Lung (tissue), 11 donors: ENCODE measurements at regions not wholly inside any gene's neighbourhood (a gene's known extent, or its start where the extent isn't known, plus 50 kb on each side); places are given as distances from the start of the nearest gene placed in this dataset.

ENCODE experiments used
- ATAC-seq: fragments of 200-7000 bp; cut with Tn5 transposase; one replicate; pipeline ENCODE4 v1.9.1; 2020; ENCODE audit warnings: moderate number of reproducible peaks; ENCODE audit not compliant: insufficient read depth, low FRiP score
- DNase-seq, 3 donors: peaks; one replicate each; pipeline ENCODE4 v3.0.0-alpha.2; 2013 to 2017
- H3K27ac ChIP-seq, 2 donors: one replicate each; pipeline ENCODE4 v1.5.1; 2013; ENCODE audit warnings: mild to moderate bottlenecking in 2 of 2, moderate library complexity in 2 of 2, control low read depth in 1 of 2, inconsistent platforms in 1 of 2, low read depth in 1 of 2, low read length in 1 of 2
- H3K27me3 ChIP-seq, 3 donors: one replicate each; pipeline ENCODE4 v1.5.1; 2013; ENCODE audit warnings: low read length in 2 of 3; ENCODE audit not compliant: control insufficient read depth in 3 of 3, insufficient read depth in 3 of 3
- H3K36me3 ChIP-seq, 4 donors: one replicate each; pipeline ENCODE4 v1.5.1; 2013; ENCODE audit warnings: low read length in 4 of 4, mild to moderate bottlenecking in 1 of 4, moderate library complexity in 1 of 4; ENCODE audit not compliant: control insufficient read depth in 4 of 4, insufficient read depth in 4 of 4
- H3K4me1 ChIP-seq, 5 donors: one replicate each; pipeline ENCODE4 v1.5.1; 2013; ENCODE audit warnings: low read length in 5 of 5, mild to moderate bottlenecking in 2 of 5, moderate library complexity in 1 of 5; ENCODE audit not compliant: control insufficient read depth in 5 of 5, insufficient read depth in 5 of 5
- H3K4me3 ChIP-seq: one replicate; pipeline ENCODE4 v1.5.1; 2013; ENCODE audit warnings: mild to moderate bottlenecking, control low read depth, moderate library complexity
- H3K9ac ChIP-seq, 2 donors: one replicate each; pipeline ENCODE4 v1.5.1; 2013; ENCODE audit warnings: low read length in 2 of 2, control low read depth in 1 of 2; ENCODE audit not compliant: insufficient read depth in 1 of 2
- H3K9me3 ChIP-seq, 4 donors: one replicate each; pipeline ENCODE4 v1.5.1; 2013; ENCODE audit warnings: low read length in 3 of 4, mild to moderate bottlenecking in 1 of 4, moderate library complexity in 1 of 4; ENCODE audit not compliant: control insufficient read depth in 4 of 4, insufficient read depth in 3 of 4
- WGBS, 2 donors: extraction: QIAGEN DNeasy Blood & Tissue Kit; methylation state at CpG; one replicate each; pipeline ENCODE4 v1.1.7; 2013; 5-methylcytosine and 5-hydroxymethylcytosine counted together
- TF ChIP-seq, protein P1 (sequence below): IDR thresholded peaks from 2 replicates; pipeline ENCODE4 v1.5.1; 2012; ENCODE audit warnings: mild to moderate bottlenecking; ENCODE audit errors: control extremely low read depth, extremely low read depth
- donor health status: control.
- donor health status: control.
- donor health status: Bipolar disorder and iron deficiency.
- donor health status: healthy.
- donor health status: DM: yes; HTN: yes; CAD: no.

DNA sequence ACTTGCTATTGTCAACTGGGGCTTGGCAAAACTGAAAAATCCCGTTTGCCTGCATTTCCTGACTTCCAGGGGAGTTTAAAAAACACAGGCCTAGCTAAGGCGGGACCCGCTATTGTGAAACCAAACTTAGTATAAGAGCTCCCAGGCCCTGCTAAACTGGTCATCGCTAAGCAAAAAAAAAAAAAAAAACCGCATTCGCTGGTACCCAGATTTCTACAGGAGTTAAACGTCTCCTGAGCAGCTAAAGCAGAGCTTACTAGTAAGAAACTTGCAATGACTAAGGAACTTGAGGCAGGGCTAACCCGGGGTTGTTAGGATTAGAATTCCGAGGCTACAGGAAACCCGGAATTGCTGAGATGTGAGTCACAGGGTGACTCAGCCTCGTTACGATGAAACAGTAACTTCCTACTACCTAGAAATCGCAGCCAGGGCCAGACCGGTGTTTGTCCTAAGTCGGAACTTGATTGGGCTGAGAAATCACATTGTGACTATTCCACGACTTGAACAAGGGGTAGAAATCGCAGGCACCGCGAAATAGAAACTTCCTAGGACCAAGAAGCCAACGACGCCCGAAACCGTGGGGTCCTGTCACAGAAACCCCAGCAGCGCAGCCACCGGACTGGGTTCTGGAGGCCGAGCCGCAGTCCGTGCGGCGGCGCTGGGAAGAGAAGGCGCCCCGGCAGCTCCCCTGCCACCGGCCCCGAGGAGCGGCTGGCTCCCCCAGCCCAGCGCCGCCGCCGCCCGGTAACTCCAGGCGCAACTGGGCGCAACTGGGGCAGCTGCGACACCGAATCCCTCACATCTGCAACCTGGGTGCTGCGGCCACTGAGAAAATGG, 89.4 kb downstream of the ANXA2R start:
- ATAC-seq (peak; percentile 85), DNase-seq (peak; percentile 66 to 76 (median 74))
- peak overlapping the region in 1 of 2 donors; percentile 28 for H3K9ac ChIP-seq
- peaks cover 0 to 21% (median 0%) of the 10 kb centered on the region in 4 donors for H3K9me3 ChIP-seq
- H3K4me3 ChIP-seq: peak overlapping the region; percentile 56
- peak overlapping the region; percentile 86 to 99 for H3K27ac ChIP-seq
- peaks cover 0 to 22% (median 5%) of the 10 kb centered on the region in 5 donors for H3K4me1 ChIP-seq
- TF ChIP-seq, protein P1, sequence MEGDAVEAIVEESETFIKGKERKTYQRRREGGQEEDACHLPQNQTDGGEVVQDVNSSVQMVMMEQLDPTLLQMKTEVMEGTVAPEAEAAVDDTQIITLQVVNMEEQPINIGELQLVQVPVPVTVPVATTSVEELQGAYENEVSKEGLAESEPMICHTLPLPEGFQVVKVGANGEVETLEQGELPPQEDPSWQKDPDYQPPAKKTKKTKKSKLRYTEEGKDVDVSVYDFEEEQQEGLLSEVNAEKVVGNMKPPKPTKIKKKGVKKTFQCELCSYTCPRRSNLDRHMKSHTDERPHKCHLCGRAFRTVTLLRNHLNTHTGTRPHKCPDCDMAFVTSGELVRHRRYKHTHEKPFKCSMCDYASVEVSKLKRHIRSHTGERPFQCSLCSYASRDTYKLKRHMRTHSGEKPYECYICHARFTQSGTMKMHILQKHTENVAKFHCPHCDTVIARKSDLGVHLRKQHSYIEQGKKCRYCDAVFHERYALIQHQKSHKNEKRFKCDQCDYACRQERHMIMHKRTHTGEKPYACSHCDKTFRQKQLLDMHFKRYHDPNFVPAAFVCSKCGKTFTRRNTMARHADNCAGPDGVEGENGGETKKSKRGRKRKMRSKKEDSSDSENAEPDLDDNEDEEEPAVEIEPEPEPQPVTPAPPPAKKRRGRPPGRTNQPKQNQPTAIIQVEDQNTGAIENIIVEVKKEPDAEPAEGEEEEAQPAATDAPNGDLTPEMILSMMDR: no peak
- no peaks in the 10 kb centered on the region for H3K36me3 ChIP-seq
- peaks cover 0 to 83% (median 77%) of the 10 kb centered on the region in 3 donors for H3K27me3 ChIP-seq
- 2% methylated on average over 46 of the region's 46 CpGs for WGBS, 2 donors

DNA sequence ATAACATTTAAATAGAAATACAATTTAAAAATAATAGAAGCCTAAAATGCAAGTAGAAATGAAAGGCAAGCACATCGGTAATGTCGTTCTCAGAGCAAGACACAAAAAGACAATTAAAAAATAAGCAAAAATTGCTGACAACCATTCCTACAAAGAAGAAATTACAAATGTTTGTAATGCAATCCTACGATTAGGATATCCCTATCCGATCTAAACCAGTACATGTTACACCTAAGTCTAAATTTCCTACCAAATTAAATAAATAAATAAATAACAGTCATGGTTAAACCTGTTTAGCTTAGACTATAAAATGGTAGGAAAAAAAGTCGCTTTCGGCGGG, 90.0 kb downstream of the ANXA2R start:
- Histone ChIP-seq H3K9me3 (peaks cover 0 to 21% (median 0%) of the 10 kb centered on the region in 4 donors), H3K36me3 (no peaks in the 10 kb centered on the region), H3K9ac (peak overlapping the region in 1 of 2 donors; percentile 28), H3K27ac (peak overlapping the region; percentile 58 to 99), H3K27me3 (peaks cover 0 to 86% (median 77%) of the 10 kb centered on the region in 3 donors), H3K4me1 (peaks cover 0 to 22% (median 5%) of the 10 kb centered on the region in 5 donors), H3K4me3 (no peak overlapping the region)
- 24 to 27% methylated on average over 7 of the region's 7 CpGs for WGBS, 2 donors
- DNase-seq (no peak), ATAC-seq (no peak)
- TF ChIP-seq, protein P1: no peak

DNA sequence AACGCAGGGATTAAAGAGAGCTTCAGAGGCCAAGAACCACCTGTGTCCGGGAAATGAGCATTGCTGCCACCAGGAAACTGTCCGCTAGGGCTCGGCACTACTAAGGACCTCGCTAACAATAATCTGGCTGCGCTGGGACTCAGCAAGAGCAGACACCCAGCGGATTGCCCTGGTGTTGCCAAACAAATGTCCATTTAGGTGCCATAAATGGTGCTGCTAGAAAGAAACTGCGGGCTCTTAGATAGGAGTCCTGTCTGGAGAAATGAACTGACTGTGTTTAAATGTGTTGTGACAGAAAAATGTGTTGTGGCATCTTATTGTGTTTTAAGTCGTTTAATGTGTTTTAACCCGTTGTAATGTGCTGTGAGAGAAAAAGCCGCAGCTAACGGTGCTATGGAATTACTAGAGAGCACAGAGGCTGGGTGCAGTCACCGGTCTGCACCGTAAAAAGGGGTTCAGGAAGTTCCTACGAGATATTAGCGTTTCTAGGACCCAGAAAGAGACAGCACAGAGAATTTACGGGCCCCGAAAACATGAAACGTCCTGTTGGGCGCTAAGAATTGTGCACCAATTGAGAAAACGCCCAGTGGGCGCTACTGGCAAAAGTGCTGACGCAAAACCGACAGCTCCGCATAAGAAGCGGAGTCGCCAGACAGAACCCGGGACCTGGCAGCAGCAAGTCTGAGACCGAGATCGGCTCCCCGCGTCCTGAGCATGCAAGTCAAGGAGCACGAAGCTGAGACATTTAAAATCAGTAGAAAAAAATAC, 90.6 kb downstream of the ANXA2R start:
- Histone ChIP-seq H3K4me3 (no peak overlapping the region), H3K9me3 (peaks cover 0 to 21% (median 0%) of the 10 kb centered on the region in 4 donors), H3K4me1 (peaks cover 0 to 22% (median 5%) of the 10 kb centered on the region in 5 donors), H3K27me3 (peaks cover 0 to 87% (median 80%) of the 10 kb centered on the region in 3 donors), H3K36me3 (no peaks in the 10 kb centered on the region), H3K9ac (no peak overlapping the region), H3K27ac (peak overlapping the region; percentile 58 to 77)
- ATAC-seq (peak; percentile 22), DNase-seq (peak; percentile 65 to 77 (median 74))
- TF ChIP-seq, protein P1: no peak
- WGBS, 2 donors: 4 to 21% methylated on average over 33 of the region's 33 CpGs
